ENCODE measurements at regions not wholly inside any gene's neighbourhood (a gene's known extent, or its start where the extent isn't known, plus 50 kb on each side); places are given as distances from the start of the nearest gene placed in this dataset.

DNA sequence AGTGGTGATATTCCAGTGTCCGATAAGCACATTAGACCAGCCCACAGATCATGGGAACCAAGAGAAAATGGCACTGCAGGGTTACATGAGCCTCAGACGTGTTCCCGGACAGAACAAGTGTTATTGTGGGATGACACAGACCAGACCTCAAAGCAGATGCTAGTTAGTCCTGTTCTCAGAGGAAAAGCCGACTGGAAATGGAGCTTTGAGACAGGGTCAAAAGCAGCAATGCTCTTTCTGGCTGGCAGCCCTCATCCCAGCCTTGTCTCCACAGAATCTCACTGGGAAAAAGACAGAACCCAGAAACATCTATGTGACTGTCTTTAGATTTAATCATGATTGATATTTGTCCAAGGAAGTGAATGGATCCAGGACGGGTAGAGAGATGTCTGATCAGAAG is 506.8 kb downstream of the INSC start:
- no peak for DNase-seq (ENCODE audit: low spot score)

DNA sequence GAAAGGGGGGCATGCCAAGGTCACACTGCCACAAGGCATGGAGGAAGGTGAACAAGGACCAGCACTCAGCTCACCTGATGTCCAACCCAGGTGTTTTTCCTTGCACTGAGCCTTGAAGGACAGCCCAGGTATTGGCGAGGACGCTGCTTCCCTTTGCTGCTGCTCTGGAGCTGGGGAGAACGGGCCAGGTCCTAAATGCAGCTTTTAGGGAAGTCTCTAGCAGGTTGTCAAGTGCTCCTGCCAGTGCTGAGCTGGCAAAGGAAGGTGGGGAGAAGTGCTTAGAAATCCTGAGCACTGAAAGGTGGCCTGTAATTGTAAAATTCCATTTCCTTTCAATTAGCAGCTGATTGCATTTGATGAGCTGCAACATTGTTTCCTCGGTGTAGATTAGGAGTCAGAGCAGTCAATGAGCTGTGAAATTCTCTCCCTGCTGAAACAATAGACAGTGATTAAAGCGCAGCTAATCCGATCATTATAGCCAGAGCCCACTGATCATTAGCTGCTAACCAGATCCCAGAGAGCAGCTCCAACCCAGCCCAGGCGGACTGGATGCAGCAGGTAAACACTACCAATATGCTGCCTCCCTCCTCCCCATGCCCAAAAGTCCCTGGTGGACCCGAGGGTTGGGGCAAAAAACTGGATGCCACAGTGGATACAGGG is 507.6 kb downstream of the INSC start:
- DNase-seq (ENCODE audit: low spot score) = no peak

DNA sequence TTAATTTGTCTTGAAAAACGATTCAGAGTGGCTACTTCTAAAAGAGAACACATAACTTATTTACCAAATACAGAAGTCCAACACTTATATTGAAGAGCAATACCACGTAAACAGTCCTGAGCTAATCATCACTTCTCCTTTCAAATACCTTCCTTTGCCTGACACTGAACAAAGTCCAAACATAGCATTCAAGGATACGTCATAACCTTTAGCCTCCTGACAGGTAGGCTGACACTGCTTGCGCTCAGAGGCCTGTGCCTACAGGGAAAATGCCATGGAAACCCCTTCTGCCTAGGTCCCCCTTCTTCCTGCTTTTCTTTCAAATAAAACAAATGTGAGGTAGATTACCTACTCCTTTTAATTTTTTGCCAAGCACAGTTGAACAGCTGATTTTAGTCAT is 510.0 kb downstream of the INSC start:
- DNase-seq (ENCODE audit: low spot score) = no peak

DNA sequence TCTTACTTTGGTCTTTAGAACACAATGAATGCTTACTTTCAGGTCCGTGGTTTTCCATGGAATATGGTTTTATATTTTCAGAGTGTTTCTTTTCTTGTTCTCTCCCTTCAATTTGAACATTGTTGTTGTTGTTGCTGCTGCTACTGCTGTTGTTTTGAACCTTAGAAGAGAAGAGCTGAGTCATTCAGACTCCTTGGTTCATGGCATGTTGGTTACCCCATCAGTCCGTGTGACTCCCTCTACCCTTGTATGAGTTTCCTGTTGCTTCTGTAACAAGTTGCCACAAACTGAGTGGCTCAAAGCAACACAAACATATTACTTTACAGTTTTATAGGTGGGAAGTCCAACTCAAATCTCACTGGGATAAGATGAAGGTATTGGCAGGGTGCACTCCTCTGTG is 511.0 kb downstream of the INSC start:
- DNase-seq (ENCODE audit: low spot score) = no peak

DNA sequence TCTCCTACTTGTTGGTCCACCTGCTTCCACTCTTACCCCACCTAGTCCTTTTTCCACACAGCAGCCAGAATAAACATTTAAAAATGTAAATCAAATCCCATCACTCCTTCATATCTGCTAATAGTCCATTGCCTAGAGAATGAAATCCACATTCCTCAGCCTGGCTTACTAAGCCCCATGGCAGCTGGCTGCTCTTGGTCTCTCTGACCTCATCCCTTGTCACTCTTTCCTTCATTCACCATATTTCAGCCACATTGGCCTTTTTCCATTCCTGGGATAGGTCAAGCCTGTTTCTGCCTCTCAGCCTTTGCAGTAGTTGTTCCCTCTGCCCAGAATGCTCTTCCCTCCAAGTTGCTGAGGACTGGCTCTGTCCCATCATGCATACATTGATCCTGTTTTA is 512.8 kb downstream of the INSC start:
- no peak for DNase-seq (ENCODE audit: low spot score)

DNA sequence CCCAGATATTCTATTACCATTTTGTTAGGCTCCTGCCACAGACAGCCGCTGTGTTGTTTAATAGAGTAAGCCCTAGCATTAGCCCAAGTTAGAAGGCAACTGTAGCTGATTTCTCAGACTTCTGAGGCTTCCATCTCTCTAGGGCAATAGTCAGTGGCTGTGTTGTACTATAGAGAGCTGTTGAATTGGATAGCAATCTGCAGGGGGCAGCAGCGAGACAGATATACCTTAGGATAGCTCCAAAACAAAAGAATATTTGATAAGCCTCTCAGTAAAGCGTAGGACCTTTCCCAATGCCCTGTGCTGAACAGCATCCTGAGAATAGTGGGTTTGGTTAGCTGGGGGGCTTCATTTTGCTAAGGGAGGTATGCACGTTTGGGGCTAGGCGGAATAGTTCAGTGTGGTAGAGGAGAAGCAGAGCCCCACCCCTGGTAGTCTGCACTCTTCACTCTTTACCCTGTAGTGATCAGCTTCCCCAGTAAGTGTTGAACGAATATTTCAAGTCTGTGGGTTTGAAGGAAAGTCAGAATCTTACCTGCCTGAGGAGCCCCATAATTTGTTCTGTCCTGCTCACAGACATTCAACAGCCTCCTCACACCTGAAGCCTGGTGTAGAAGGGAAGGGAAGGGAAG is 515.1 kb downstream of the INSC start:
- no peak for DNase-seq (ENCODE audit: low spot score)

DNA sequence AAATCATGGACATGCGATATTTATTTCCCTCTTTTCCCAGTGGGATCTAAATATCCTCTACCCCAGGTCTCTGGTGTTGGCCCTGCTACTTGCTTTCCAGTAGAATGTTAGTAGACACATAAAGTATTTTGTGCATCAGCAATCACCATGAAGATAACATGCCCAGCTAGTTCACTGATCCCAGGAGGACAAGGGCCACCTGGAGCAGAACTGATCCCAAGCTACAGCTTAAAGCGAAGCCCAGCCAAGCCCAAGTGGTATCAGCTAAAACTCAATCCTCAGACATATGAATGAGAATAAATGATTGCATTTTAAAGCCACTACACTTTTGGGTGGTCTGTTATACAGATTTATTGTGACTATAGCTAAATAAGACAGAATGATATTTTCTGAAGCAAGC is 516.2 kb downstream of the INSC start:
- no peak for DNase-seq (ENCODE audit: low spot score)

DNA sequence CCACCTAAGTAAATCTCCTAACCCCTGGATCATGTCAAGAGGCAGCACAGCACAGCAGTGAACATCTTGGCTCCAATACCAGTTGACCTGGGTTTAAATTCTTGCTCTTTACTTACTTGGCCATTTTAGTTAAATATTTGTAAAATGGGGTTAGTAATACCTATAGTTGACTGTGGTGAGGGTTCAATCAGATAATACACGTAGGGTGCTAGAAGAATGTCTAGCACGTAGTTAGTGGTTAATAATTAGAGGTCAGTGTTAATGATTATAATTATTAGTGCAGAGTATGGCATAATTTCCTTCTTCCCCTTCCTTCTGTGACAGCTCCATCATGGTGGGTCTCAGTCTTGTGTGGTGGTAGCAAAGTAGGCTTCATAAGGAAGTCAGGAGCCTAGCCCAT is 520.8 kb downstream of the INSC start:
- DNase-seq (ENCODE audit: low spot score) = no peak

DNA sequence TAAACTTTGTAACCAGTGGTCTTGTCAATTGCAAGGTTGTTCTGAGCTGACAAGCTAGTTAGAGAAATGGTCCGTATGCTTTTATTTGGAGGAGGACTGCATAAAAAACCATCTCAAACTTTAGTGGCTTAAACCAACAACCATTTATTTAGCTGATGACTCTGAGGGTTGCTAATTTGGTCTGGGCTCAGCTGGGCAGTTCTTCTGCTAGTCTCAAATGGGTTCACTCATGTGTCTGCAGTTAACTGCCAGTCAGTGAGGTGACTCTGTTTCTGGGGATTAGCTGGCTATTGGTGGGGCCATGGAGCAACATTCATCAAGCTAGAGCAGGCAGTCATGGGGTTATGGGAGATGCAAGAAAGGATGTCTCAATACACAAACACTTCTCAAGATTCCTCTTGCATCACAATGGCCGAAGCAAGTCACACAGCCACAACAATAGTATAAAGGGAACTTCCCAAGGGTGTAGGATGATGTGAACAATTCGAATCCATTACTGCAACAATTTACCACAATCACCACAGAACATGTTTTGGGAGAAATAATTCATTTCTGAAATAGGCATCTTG is 521.9 kb downstream of the INSC start:
- no peak for DNase-seq (ENCODE audit: low spot score)

DNA sequence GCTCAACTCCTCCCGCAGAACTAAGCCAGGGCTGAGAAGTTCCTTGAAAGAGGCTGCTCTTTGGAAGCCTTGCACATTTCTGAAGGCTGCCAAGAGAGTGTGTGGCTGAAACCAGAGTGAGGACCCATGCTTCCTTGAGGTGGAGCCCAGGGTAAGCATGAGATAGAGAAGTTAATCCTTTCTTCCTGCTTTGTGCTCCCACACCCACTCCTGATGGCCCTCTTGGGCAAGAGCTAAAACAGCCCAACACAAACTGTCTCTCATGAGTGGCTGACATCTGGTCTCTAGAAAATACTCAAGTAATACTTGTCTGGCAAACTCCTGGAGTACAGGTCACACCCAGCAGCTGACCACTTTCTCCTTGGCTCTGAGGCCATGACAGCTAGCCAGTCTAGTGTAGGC is 523.7 kb downstream of the INSC start:
- DNase-seq (ENCODE audit: low spot score) = no peak

DNA sequence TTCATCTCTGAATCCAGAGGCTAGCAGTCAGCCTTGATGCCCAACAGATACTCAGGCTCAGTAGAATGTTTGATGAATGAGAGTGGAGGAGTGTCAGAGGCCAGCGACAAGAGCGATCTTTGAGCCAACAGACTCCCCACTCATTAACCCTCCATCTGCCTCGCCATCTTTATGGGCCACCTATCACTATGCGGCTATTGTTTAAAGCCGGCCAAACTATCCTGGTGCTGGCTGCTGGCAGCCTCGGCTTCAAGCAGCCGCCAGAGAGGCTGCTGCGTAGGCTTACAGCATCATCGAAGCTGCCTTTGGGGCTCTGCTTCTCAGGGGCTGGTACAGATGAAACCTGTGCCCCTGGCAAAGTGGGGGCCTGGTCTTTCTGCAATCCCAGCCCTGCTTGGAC is 525.6 kb downstream of the INSC start:
- DNase-seq (ENCODE audit: low spot score) = no peak

DNA sequence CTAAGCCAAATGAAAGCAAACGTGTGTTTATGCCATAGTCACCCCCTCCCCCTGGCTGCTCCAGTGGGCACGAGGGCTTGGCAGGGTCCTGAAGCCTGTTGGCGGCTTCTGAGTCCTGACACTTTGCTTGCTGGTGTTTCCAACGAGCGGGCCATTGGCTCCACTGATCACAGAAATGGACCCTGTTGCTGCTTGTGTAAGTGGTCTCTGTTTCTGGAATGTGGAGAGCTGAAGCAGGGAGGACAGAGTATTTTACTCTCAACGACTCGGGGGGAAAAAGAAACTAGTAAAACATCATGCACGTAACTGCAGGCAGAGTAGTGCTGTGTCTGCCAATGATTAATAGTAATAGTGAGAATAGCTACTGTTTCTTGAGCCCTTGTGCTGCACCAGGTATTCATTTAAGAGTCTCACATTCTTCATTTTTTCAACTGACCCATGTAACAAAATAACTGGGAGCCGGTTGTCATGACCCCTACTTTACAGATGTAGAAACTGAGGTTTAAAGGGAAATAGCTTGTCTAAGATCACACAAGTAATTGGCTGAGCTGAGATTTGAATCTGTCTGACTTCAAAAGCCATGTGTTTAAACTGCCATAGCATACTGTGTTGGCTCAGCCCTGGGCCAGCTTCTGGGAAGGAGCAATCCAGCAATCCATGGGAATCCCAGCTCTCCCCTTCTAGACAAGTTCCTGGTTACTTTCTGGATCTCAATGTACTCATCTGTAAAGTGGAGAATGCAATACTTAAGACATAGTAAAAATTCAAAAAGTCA is 526.7 kb downstream of the INSC start:
- no peak for DNase-seq (ENCODE audit: low spot score)

DNA sequence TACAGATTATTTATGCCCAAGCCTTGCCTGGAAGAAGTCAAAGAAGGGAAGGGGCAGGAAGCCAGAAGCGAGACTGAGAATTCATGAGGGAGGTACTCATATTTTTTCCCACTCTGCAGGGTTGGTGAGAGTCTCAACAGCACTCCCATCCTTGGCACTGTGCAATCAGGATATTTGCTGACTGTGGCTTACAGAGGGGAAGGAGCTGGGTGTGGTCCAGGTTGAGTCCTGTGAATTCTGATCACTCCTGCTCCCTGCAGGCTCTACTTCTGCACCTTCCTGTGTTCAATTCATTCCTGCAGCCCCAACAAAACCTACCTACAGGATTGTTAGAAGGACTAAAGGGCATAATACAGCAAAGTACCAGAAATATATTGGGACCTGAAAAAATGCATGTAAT is 530.5 kb downstream of the INSC start:
- no peak for DNase-seq (ENCODE audit: low spot score)

DNA sequence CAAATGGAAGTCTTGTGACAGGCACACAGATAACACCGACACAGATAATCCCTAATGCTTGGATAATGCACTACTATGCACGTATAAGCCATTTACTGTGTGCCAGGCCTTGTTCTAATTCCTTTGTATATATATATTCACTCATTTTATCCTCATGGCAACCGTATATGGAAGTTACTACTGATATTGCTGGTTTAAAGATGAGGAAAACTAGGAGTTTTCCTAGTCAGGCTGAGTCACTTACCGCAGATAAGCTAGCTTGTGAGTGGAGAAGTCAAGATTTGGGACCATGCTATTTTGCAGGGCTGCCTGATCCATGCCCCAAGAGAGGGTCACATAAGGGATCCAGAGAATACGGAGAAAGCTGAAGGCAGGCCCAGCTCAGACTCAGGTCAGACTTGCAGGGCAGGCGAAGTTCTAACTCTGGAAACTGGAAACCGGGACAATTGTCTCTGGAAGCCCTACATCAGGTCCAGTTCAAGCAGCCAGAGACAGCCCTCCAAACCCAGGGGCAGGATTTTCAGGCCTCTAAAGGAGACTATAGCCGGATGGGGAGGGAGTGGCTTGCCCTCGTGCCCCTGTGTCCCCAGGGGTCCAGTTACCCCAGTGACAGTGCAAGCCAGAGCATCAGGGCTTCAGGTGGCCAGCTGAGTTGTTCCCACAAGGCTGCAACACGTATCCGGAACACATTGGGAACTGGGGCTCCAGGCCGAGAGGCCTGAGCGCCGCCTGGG is 534.8 kb downstream of the INSC start:
- no peak for DNase-seq (ENCODE audit: low spot score)

DNA sequence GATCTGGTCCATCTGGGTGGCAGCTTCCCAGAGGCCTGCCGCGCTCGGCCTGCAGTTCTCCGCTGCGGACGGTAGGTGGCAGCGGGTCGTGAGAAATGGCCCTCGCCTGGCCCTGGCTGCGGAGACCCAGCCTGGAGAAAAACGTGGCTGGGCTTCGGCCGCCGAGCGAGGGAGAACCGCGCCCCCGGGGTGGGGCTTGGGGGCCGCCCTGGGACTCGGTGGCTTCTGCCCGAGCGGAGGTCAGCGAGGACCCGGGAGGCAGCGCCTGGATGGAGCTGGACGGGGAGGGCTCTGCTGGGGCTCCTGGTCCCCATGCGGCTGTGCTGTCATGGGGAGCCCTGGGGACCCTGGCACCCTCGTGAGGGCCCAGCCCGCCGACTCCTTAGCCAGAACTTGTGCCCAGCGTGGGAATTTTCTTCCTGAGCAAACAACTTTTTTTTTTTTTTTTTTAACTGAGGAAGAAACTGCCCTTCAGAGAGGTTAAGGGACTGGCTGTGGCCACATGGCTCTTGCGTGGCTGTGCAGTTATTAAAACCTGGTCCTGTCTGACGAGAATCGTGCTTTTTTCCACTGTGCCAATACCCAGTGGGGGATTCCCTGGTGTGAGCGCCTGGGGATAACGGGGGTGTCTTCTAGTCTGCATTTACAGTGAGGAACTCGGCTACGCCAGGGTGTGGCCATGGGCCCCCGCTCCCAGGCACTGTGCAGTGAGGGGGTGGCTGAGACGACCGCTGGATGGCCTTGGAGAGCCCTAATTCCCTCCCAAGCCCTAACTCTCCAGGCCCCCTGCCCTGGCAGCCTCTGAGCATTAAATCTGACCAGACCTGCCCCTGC is 535.6 kb downstream of the INSC start:
- DNase-seq (ENCODE audit: low spot score) = peak; percentile 60

DNA sequence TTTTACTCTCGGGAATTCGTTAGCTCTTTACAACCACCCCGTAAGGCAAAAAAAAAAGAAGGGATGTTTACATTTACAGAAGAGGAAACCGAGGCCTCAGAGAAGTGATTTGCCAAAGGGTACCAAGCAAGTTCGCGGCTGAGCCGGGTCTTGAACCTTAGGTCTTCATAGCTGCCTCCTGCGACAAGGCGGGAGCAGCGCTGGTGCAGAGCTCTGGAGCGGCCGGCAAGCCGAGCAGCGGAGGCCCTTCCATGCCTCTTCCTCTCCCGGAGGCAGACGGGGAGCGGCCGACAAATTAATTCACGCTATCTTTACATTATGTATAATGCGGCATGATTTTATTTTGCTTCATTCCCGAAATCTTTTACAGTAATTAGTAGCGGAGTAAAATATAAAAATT is 536.3 kb downstream of the INSC start:
- no peak for DNase-seq (ENCODE audit: low spot score)

DNA sequence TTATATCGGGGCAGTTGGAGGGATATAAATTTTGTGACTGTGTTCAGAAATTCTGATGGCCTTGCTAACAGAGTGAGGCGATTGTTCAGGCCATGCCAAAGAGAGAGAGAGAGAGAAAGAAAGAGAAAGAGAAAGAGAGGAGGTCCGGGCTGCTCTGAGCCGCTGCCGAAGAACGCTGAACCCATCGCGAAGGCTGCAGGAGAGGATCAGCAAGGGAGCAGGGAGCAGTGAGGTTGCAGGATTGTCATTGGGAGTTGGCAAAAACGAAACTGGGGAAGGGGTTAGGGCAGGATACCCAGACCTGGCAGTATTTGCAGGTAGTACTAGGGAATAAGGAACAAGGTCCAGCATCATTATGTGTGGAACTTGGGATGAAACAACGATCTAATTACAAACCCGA is 537.1 kb downstream of the INSC start:
- no peak for DNase-seq (ENCODE audit: low spot score)

DNA sequence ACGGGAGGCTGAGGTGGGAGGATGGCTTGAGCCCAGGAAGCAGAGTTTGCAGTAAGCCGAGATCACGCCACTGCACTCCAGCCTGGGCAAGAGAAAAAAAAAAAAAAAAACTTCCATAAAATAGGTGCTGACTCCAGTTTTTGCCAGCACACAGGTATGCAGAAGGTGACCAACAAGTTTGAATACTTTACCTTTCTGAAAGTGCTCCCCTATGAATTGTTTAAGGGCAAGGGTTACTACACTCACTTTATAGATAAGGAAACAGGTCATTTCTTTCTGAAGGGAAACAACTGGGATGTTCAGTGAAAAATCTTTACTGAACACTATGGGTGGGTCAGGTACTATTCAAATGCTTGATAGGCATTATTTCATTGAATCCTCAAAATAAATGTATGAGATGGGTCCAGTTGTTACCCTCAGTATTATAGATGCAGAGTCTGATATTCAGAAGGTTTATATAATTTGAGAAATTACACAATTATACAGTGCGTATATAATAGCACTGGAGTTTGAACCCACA is 538.5 kb downstream of the INSC start:
- DNase-seq (ENCODE audit: low spot score) = no peak

DNA sequence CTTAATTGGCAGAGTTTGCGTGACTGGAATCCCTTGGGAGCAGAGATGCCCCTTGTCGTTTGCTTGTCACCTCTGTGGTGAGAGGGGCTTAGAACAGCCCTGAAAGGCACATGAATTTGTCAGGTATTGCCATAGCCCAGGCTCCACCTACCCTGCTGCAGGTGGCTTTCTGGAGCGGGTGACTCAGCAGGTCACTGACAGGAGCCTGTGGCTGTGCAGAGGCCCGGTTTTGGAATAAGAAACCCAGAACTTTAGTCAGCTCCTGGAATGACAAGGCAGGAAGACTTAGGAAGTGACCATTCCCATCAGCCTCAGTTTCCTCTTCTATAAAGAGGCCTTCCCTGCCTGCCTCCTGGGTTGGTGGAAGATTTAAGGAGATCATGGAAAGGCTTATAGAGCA is 539.7 kb downstream of the INSC start:
- DNase-seq (ENCODE audit: low spot score) = no peak

DNA sequence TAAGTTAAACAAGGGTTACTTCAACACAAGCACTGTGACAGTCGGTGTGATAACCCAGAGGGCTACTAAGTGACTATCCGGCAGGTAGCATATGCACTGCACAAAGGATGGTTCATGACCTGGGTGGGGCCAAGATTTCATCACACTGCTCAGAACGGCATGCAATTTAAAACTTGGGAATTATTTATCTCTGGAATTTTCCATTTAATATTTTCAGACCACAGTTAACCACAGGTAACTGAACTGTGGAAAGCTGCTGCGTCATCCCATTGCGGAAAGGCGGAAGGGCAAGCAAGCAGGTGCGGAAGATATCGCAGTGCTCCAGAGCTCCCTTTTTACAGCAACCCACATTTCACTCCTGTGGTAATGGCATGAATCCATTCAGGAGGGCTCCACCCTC is 540.8 kb downstream of the INSC start:
- no peak for DNase-seq (ENCODE audit: low spot score)

DNA sequence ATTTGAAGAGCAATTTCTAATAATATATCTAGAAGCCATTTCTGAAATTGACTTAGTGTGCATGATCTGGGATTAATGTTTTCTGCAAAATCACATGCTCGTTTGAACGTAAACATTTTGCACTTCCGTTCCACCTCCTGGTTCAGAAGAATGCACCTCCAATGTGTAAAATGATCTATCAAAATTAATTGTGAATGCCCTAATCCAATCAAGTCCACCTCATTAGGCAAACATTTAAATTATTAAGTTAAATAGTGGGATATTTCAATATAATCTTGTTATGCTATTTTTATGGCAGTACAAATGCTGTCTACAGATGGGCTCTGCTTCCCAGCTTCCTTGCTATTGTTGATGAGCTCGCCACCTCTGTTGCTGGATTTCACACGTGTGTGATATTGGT is 542.5 kb downstream of the INSC start:
- DNase-seq (ENCODE audit: low spot score) = no peak

Measured in hematopoietic multipotent progenitor cell treated with erythropoietin and hydrocortisone succinate and interleukin-3 and kit ligand, for 17 days (in vitro differentiated cells).